ENCODE measurements at regions not wholly inside any gene's neighbourhood (a gene's known extent, or its start where the extent isn't known, plus 50 kb on each side); places are given as distances from the start of the nearest gene placed in this dataset.
"Not testable (repeated sequence)": the region's sequence is repeated elsewhere in the genome, so short reads cannot be mapped to it uniquely, and the experiment has no call there.

- DNase-seq, result no peak
Measured at GRCh38 chr17:33910200-33910857, 344.8 kb upstream of the CCL2 start.

- DNase-seq, result no peak
Measured at GRCh38 chr17:33914125-33914524, 341.0 kb upstream of the CCL2 start.

GRCh38 chr17:33922971-33923370, 332.1 kb upstream of the CCL2 start:
- no peak for DNase-seq

GRCh38 chr17:33924104-33924503, 331.0 kb upstream of the CCL2 start:
- DNase-seq, result no peak

GRCh38 chr17:33925649-33926048, 329.4 kb upstream of the CCL2 start:
- DNase-seq, result no peak

GRCh38 chr17:33927732-33928133, 327.4 kb upstream of the CCL2 start:
- DNase-seq, result no peak

GRCh38 chr17:33929181-33929724, 325.8 kb upstream of the CCL2 start:
- DNase-seq, result no peak

GRCh38 chr17:33931148-33931814, 323.8 kb upstream of the CCL2 start:
- DNase-seq, result not testable (repeated sequence)

GRCh38 chr17:33932996-33933395, 322.1 kb upstream of the CCL2 start:
- no peak for DNase-seq

GRCh38 chr17:33933576-33933975, 321.5 kb upstream of the CCL2 start:
- no peak for DNase-seq

- DNase-seq, result no peak
Measured at GRCh38 chr17:33934696-33935095, 320.4 kb upstream of the CCL2 start.

GRCh38 chr17:33935822-33936221, 319.3 kb upstream of the CCL2 start:
- no peak for DNase-seq

- no peak for DNase-seq
Measured at GRCh38 chr17:33936764-33937163, 318.3 kb upstream of the CCL2 start.

- DNase-seq, result no peak
Measured at GRCh38 chr17:33939959-33940358, 315.1 kb upstream of the CCL2 start.

GRCh38 chr17:33940769-33941370, 314.2 kb upstream of the CCL2 start:
- no peak for DNase-seq

- DNase-seq, result no peak
Measured at GRCh38 chr17:33941744-33942143, 313.3 kb upstream of the CCL2 start.

GRCh38 chr17:33942414-33942813, 312.7 kb upstream of the CCL2 start:
- DNase-seq, result no peak

- DNase-seq, result no peak
Measured at GRCh38 chr17:33944412-33944811, 310.7 kb upstream of the CCL2 start.

GRCh38 chr17:33944826-33945225, 310.3 kb upstream of the CCL2 start:
- DNase-seq, result no peak

- DNase-seq, result no peak
Measured at GRCh38 chr17:33945646-33946546, 309.2 kb upstream of the CCL2 start.

- DNase-seq, result no peak
Measured at GRCh38 chr17:33947762-33948161, 307.3 kb upstream of the CCL2 start.

- DNase-seq, result no peak
Measured at GRCh38 chr17:33948309-33948708, 306.8 kb upstream of the CCL2 start.

- no peak for DNase-seq
Measured at GRCh38 chr17:33949100-33949499, 306.0 kb upstream of the CCL2 start.
